ENCODE measurements at regions not wholly inside any gene's neighbourhood (a gene's known extent, or its start where the extent isn't known, plus 50 kb on each side); places are given as distances from the start of the nearest gene placed in this dataset.

DNA sequence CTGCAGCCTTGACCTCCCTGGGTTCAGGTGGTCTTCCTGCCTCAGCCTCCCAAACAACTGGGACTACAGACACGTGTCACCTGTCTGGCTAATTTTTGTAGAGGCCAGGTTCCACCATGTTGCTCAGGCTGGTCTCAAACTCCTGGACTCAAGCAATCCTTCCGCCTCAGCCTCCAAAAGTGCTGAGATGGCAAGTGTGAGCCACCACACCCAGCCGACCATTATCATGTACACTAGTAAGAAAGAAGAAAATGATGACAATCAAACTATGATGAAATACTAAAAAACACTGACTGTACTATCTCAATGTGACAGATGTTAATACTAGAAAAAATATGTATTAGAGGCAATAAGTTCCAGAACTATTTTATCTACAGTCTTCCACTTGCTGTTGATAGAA is 420.9 kb downstream of the TRIB2 start:
- no peak overlapping the region for H3K27ac ChIP-seq (replicated peaks)
- TF ChIP-seq, protein P1, sequence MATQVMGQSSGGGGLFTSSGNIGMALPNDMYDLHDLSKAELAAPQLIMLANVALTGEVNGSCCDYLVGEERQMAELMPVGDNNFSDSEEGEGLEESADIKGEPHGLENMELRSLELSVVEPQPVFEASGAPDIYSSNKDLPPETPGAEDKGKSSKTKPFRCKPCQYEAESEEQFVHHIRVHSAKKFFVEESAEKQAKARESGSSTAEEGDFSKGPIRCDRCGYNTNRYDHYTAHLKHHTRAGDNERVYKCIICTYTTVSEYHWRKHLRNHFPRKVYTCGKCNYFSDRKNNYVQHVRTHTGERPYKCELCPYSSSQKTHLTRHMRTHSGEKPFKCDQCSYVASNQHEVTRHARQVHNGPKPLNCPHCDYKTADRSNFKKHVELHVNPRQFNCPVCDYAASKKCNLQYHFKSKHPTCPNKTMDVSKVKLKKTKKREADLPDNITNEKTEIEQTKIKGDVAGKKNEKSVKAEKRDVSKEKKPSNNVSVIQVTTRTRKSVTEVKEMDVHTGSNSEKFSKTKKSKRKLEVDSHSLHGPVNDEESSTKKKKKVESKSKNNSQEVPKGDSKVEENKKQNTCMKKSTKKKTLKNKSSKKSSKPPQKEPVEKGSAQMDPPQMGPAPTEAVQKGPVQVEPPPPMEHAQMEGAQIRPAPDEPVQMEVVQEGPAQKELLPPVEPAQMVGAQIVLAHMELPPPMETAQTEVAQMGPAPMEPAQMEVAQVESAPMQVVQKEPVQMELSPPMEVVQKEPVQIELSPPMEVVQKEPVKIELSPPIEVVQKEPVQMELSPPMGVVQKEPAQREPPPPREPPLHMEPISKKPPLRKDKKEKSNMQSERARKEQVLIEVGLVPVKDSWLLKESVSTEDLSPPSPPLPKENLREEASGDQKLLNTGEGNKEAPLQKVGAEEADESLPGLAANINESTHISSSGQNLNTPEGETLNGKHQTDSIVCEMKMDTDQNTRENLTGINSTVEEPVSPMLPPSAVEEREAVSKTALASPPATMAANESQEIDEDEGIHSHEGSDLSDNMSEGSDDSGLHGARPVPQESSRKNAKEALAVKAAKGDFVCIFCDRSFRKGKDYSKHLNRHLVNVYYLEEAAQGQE (IDR thresholded peaks at IDR 0.05; ENCODE audit: insufficient replicate concordance, low read depth): no peak
- TF ChIP-seq POLR2AphosphoS5 (IDR thresholded peaks at IDR 0.05; ENCODE audit: low read depth) (no peak), GABPA (IDR thresholded peaks at IDR 0.05; ENCODE audit: low read depth) (no peak), SPI1 (IDR thresholded peaks at IDR 0.05; ENCODE audit: borderline replicate concordance, low read depth) (no peak)
- TF ChIP-seq, protein P2, sequence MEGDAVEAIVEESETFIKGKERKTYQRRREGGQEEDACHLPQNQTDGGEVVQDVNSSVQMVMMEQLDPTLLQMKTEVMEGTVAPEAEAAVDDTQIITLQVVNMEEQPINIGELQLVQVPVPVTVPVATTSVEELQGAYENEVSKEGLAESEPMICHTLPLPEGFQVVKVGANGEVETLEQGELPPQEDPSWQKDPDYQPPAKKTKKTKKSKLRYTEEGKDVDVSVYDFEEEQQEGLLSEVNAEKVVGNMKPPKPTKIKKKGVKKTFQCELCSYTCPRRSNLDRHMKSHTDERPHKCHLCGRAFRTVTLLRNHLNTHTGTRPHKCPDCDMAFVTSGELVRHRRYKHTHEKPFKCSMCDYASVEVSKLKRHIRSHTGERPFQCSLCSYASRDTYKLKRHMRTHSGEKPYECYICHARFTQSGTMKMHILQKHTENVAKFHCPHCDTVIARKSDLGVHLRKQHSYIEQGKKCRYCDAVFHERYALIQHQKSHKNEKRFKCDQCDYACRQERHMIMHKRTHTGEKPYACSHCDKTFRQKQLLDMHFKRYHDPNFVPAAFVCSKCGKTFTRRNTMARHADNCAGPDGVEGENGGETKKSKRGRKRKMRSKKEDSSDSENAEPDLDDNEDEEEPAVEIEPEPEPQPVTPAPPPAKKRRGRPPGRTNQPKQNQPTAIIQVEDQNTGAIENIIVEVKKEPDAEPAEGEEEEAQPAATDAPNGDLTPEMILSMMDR (IDR thresholded peaks at IDR 0.05; ENCODE audit: insufficient read depth, low read length): no peak
- no peaks in the 10 kb centered on the region for H3K27me3 ChIP-seq (ENCODE audit: insufficient read depth, poor library complexity, severe bottlenecking)
- DNase-seq (ENCODE audit: low read depth in 1 of 2, low spot score in 1 of 2): no peak
- H3K4me3 ChIP-seq (replicated peaks; ENCODE audit: insufficient read depth, low read length): no peak overlapping the region

DNA sequence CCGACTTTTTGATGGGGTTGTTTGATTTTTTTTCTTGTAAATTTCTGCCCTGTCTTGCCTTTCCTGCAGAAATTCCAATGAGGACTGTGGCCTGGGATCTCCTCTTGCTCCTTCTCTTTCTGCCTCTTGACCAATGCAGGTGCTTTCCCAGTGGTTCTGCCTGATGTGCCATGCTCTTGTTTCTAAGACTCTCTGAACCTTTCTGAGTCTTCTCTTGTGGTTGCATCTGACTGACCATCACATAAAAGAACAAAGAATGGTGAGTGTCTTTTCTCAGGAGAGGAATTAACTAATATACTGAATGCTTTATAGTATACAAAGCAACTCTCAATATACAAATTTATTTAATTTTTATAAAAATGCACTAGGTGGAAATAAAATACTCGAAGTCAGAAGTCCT is 424.6 kb downstream of the TRIB2 start:
- Histone ChIP-seq H3K27ac (replicated peaks) (no peak overlapping the region), H3K4me3 (replicated peaks; ENCODE audit: insufficient read depth, low read length) (no peak overlapping the region), H3K27me3 (ENCODE audit: insufficient read depth, poor library complexity, severe bottlenecking) (no peaks in the 10 kb centered on the region)
- DNase-seq (ENCODE audit: low read depth in 1 of 2, low spot score in 1 of 2): no peak
- TF ChIP-seq SPI1 (IDR thresholded peaks at IDR 0.05; ENCODE audit: borderline replicate concordance, low read depth) (no peak), GABPA (IDR thresholded peaks at IDR 0.05; ENCODE audit: low read depth) (no peak), POLR2AphosphoS5 (IDR thresholded peaks at IDR 0.05; ENCODE audit: low read depth) (no peak)
- TF ChIP-seq, protein P1 (IDR thresholded peaks at IDR 0.05; ENCODE audit: insufficient replicate concordance, low read depth): no peak

DNA sequence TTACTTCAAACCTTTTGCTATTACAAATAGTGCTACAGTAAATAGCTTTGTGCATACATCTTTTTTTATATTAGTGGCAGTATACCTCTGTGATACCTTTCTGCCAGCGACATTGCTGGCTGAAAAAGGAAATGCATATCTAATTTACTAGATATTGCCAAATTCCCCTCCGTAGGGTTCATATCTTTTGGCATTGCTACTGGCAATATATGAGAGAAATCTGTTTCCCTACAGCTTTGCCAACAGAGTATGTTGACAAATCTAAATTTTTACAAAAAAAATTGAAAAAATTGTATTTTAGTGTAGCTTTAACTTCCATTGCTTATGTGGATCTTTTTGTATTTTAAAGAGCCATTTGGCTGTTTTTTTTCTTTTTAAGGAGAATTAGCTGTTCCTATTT is 426.7 kb downstream of the TRIB2 start:
- Histone ChIP-seq H3K4me3 (replicated peaks; ENCODE audit: insufficient read depth, low read length) (no peak overlapping the region), H3K27ac (replicated peaks) (no peak overlapping the region), H3K27me3 (ENCODE audit: insufficient read depth, poor library complexity, severe bottlenecking) (no peaks in the 10 kb centered on the region)
- no peak for DNase-seq (ENCODE audit: low read depth in 1 of 2, low spot score in 1 of 2)
- TF ChIP-seq POLR2AphosphoS5 (IDR thresholded peaks at IDR 0.05; ENCODE audit: low read depth): no peak
- TF ChIP-seq, protein P1 (IDR thresholded peaks at IDR 0.05; ENCODE audit: insufficient replicate concordance, low read depth): no peak
- TF ChIP-seq, protein P2 (IDR thresholded peaks at IDR 0.05; ENCODE audit: insufficient read depth, low read length): no peak
- TF ChIP-seq SPI1 (IDR thresholded peaks at IDR 0.05; ENCODE audit: borderline replicate concordance, low read depth): no peak
- no peak for TF ChIP-seq GABPA (IDR thresholded peaks at IDR 0.05; ENCODE audit: low read depth)
